ENCODE measurements at regions not wholly inside any gene's neighbourhood (a gene's known extent, or its start where the extent isn't known, plus 50 kb on each side); places are given as distances from the start of the nearest gene placed in this dataset.
"Not testable (repeated sequence)": the region's sequence is repeated elsewhere in the genome, so short reads cannot be mapped to it uniquely, and the experiment has no call there.

DNA sequence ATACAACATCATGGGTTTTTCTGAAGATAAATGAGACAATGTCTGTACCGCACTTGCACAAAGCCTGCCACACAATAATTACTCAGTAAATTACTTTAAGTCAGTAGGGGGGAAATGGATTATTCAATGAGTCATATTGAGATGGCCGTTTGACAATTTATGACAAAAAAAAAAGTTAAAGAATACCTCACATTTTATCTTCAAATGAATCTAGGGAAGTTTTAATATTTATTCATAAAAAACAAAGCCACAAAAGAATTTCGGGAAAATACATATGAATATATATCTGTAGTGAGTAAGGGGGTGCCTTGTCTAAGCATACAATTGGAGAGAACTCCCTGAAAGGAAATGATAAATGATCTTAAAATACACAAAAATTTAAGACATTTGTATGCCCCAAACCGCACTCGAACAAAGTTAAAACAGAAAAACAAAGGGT lies 197.0 kb upstream of the SLC7A11 start:
- no peak overlapping the region for H3K27ac ChIP-seq
- no peaks in the 10 kb centered on the region for H3K27me3 ChIP-seq (replicated peaks; ENCODE audit: insufficient read depth)
- ATAC-seq (ENCODE audit: insufficient number of reproducible peaks, low FRiP score, low read depth) (no peak), DNase-seq (ENCODE audit: low spot score) (no peak)
- H3K36me3 ChIP-seq, result no peaks in the 10 kb centered on the region
- no peaks in the 10 kb centered on the region for H3K9me3 ChIP-seq
- no peak overlapping the region for H3K4me3 ChIP-seq
- H3K4me1 ChIP-seq (ENCODE audit: control insufficient read depth in 1 of 2, low read depth in 2 of 2), result peaks cover 11 to 18% of the 10 kb centered on the region in 2 donors
- TF ChIP-seq CTCF (IDR thresholded peaks at IDR 0.05), result no peak

- peaks cover 11 to 18% of the 10 kb centered on the region in 2 donors for H3K4me1 ChIP-seq (ENCODE audit: control insufficient read depth in 1 of 2, low read depth in 2 of 2)
- no peak for TF ChIP-seq CTCF (IDR thresholded peaks at IDR 0.05)
- no peak for DNase-seq (ENCODE audit: low spot score)
- no peak overlapping the region for H3K27ac ChIP-seq
- H3K4me3 ChIP-seq, result no peak overlapping the region
- no peak for ATAC-seq (ENCODE audit: insufficient number of reproducible peaks, low FRiP score, low read depth)
- H3K36me3 ChIP-seq, result no peaks in the 10 kb centered on the region
- no peaks in the 10 kb centered on the region for H3K27me3 ChIP-seq (replicated peaks; ENCODE audit: insufficient read depth)
- H3K9me3 ChIP-seq, result no peaks in the 10 kb centered on the region
Observed at GRCh38 chr4:138438608-138439007, 196.5 kb upstream of the SLC7A11 start.

DNA sequence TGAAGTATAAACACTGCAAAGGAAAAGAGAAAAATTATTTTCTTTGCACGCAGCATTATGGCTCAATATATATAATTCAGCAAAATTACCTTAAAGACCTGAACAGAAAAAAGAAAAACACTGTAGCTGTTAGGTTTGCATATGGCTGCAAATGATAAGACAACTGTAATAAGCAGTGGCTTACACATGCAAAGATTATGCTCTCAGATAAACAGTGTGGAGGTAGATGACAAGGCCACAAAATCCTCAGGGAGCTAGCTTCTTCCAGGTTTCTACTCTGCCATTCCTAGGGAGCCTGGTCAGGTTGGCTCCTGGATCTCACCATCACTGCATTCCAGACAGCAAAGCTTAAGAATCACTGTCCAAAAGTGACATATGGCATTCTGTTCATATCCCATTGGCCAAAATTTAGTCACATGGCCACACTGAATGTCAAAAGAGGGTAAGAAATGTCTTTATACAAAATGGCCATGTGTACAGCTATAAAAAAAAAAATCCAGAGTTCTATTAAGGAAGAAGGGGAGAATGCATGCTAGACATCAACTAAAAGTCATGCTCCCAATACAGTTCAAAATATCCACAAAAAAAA lies 195.2 kb upstream of the SLC7A11 start:
- DNase-seq (ENCODE audit: low spot score) (no peak), ATAC-seq (ENCODE audit: insufficient number of reproducible peaks, low FRiP score, low read depth) (no peak)
- TF ChIP-seq CTCF (IDR thresholded peaks at IDR 0.05), result no peak
- peaks cover 11 to 18% of the 10 kb centered on the region in 2 donors for H3K4me1 ChIP-seq (ENCODE audit: control insufficient read depth in 1 of 2, low read depth in 2 of 2)
- no peaks in the 10 kb centered on the region for H3K27me3 ChIP-seq (replicated peaks; ENCODE audit: insufficient read depth)
- no peak overlapping the region for H3K27ac ChIP-seq
- peaks cover 12% of the 10 kb centered on the region for H3K9me3 ChIP-seq
- H3K4me3 ChIP-seq, result no peak overlapping the region
- H3K36me3 ChIP-seq, result no peaks in the 10 kb centered on the region

- not testable (repeated sequence) for H3K36me3 ChIP-seq, H3K4me3 ChIP-seq
- peaks cover 11 to 18% of the 10 kb centered on the region in 2 donors for H3K4me1 ChIP-seq (ENCODE audit: control insufficient read depth in 1 of 2, low read depth in 2 of 2)
Observed at GRCh38 chr4:138435733-138436132, 193.6 kb upstream of the SLC7A11 start.

DNA sequence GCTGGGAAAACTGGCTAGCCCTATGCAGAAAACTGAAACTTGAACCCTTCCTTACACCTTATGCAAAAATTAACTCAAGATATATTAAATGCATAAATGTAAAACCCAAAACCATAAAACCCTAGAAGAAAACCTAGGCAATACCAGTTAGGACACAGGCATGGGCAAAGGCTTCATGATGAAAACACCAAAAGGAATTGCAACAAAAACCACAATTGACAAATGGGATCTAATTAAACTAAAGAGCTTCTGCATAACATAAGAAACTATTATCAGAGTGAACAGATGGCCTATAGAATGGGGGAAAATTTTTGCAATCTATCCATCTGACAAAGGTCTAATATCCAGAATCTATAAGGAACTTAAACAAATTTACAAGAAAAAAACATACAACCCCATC lies 192.9 kb upstream of the SLC7A11 start:
- peaks cover 11 to 14% of the 10 kb centered on the region in 2 donors for H3K4me1 ChIP-seq (ENCODE audit: control insufficient read depth in 1 of 2, low read depth in 2 of 2)
- not testable (repeated sequence) for H3K4me3 ChIP-seq; DNase-seq (ENCODE audit: low spot score); H3K27me3 ChIP-seq (replicated peaks; ENCODE audit: insufficient read depth); ATAC-seq (ENCODE audit: insufficient number of reproducible peaks, low FRiP score, low read depth); H3K27ac ChIP-seq; H3K36me3 ChIP-seq
- H3K9me3 ChIP-seq, result peaks cover 12% of the 10 kb centered on the region

More at GRCh38 chr4:138435733-138436132, 193.6 kb upstream of the SLC7A11 start:
- DNase-seq (ENCODE audit: low spot score); H3K27me3 ChIP-seq (replicated peaks; ENCODE audit: insufficient read depth); H3K27ac ChIP-seq; ATAC-seq (ENCODE audit: insufficient number of reproducible peaks, low FRiP score, low read depth): not testable (repeated sequence)
- peaks cover 12% of the 10 kb centered on the region for H3K9me3 ChIP-seq

DNA sequence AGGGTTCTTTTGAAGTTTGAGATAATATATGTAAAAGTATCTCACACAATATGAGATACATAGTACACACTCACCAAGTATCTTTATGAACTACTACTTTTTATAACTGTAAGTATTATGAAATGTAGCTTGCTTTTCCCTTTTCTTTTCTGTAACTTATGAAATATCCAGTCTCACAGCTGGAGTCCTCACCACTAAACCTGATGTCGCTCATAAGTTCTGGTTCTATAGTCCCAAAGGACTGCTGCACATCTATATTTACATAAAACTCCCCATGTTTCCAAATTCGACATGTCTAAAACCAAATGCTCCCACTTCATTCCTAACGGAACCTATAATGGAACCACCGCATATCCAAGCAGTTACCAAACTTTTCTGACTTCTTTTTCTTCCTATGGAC lies 186.5 kb upstream of the SLC7A11 start:
- Histone ChIP-seq H3K4me1 (ENCODE audit: control insufficient read depth in 1 of 2, low read depth in 2 of 2) (peaks cover 0 to 16% of the 10 kb centered on the region in 2 donors), H3K27ac (no peak overlapping the region), H3K4me3 (no peak overlapping the region), H3K27me3 (replicated peaks; ENCODE audit: insufficient read depth) (no peaks in the 10 kb centered on the region), H3K9me3 (peaks cover 12% of the 10 kb centered on the region), H3K36me3 (no peaks in the 10 kb centered on the region)
- DNase-seq (ENCODE audit: low spot score) (no peak), ATAC-seq (ENCODE audit: insufficient number of reproducible peaks, low FRiP score, low read depth) (no peak)
- TF ChIP-seq CTCF (IDR thresholded peaks at IDR 0.05), result no peak
